Activated CD4-positive, CD25-positive, alpha-beta regulatory T cell (primary cell): ENCODE measurements at regions not wholly inside any gene's neighbourhood (a gene's known extent, or its start where the extent isn't known, plus 50 kb on each side); places are given as distances from the start of the nearest gene placed in this dataset.
"Not testable (repeated sequence)": the region's sequence is repeated elsewhere in the genome, so short reads cannot be mapped to it uniquely, and the experiment has no call there.

Experiments
- DNase-seq, 4 experiments: peaks; one replicate each; lab custom pipeline; 2025; lab: John Stamatoyannopoulos, UW

DNA sequence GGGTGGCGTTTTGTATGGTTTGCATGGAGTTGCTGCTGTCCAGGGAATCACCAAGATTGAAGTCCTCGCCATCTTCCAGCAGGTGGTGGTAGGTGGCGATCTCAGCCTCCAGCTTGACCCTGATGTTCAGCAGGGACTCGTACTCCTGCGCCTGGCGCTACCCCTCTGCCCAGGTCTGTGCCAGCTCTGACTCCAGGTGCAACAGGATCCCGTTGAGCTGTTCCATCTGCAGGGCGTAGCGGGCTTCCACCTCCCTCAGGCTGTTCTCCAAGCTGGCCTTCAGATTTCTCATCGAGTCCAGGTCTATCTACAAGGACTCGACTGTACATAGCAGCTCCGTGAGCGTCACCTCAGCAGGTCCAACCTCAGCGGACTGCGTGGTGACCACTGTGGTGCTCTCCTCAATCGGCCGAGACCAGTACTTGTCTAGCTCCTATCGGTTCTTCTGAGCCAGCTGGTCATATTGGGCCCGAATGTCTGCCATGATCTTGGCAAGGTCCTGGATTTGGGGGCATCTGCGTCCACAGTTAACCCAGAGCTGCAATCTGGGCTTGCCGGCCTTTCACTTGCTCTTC, 1584.8 kb upstream of the ACO1 start:
- no peak for DNase-seq

DNA sequence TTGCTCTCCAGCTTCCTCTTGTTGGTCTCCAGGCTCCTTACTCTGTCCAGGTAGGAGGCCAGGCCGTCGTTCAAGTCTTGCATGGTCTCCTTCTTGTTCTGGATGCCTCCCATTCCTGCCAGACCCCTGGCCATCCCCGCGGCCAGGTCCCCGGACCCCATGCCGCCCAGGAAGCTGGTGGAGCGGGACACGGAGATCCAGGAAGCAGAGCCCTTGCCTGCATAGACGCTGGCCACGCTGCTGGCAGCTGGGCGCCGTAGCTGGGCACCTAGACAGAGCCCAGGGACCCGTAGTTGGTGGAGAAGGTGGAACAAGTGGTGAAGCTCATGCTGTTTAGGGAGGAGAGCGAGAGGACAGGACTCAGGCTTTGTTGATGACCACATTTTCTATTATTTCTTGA, 1584.0 kb upstream of the ACO1 start:
- no peak for DNase-seq

DNA sequence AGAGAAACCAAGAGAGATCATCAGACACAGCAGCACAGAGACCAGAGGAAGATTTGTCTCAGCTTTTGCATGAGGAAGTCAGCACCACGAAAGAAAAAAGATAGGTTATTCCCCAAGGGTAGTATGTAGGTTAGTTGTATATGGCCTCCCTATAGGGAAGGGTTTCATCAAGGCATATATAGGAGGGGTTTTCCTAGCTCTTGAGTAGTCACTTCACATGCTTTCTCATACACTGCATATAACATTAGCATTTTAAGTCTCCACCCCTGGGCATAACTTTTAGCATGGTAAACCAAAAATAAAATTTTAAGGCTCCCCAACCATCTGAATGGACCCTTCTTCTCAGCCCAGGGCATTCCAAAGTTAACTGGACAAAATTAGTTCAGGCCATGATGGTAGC, 1571.6 kb upstream of the ACO1 start:
- no peak for DNase-seq

DNA sequence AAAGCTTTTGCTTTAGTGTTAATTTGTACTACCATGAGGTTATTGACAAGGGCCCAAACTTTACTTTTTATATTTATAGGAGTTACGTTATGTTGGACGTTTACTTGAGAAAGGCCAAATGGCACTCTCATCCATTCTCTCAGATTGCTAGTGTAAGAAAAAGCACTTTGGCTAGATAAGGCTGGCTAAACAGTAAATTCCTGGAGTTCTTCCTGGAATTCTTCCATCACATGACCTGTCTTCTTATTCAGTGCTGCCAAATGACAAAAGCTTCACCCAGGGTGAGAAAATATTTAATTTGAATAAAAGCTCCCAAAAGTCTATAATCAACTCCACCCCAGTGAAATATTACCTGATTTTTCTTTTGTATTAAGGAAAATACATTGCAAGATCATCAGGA, 1568.9 kb upstream of the ACO1 start:
- DNase-seq: no peak

DNA sequence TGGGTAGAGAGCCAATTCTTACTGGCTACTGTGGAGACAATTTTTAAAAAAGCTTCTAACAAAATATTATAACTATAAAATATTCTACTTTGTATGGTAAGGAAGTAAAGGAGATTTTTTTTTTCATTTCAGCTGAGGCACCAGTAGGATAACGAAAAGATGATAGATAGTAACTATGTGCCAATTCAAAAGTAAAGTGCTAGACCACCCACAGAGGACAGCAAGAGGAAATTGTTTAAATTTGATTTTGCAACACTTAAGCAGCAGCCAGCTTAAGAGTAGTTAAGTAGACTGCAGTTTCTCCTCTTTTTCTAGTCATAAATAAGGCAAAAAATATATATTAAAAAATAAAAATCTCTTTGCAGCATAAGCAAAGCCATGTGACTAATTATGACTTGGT, 1539.3 kb upstream of the ACO1 start:
- DNase-seq: no peak

DNA sequence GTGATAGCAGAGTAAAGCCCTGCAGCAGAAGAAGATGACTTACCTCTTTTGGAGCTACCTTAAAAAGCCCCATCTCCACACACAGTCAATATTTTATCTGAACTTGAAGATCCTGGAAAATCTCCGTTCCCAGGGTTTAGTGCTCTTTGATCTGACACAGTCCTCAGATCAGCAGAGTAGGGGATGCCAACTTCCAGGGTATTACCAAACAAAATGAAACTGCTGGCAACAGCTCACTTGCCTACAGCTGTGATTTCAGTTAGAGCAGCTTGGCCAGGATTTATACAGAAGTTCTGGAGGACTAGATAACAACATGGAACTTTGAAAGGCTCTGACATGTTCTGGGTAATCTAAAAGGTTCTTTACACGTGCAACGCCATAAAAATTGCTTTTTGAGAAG, 1537.8 kb upstream of the ACO1 start:
- DNase-seq: no peak

DNA sequence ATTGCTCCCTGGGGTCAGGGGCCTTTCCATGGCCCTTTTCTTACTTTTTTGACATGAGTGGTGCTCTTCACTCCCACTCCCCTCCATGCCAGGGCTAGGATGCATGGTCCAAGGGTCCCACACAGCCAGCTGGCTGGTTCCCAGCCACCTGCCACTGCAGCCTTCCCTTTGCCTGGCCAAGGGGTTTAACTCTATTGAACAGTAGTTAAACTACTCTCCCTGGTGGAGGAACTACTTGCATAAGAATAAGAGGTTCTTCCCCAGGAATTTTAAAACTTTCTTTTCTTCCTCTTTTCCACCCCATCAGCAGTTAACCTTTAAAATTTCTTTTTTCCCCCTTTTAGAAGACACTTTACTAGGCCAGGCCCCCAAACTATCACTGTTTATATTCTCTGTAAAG, 1532.8 kb upstream of the ACO1 start:
- DNase-seq: no peak

DNA sequence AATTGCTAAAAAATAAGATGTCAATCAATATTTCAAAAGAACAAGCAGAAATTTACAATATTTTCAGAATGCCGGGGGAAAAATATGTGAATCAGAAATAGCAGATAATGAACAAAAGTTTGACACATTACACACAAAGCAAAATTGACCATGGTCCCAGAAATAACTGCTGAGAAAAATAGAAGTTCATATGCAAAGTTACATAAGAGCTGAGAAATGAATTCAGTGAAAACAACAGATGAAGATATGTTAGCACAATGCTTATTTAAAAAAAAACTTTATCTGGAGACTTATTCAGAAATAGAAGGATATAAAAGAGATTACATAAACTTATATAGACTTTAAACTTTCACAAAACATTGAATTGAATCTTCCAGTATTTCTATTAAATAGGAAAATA, 1483.7 kb upstream of the ACO1 start:
- DNase-seq: no peak

DNA sequence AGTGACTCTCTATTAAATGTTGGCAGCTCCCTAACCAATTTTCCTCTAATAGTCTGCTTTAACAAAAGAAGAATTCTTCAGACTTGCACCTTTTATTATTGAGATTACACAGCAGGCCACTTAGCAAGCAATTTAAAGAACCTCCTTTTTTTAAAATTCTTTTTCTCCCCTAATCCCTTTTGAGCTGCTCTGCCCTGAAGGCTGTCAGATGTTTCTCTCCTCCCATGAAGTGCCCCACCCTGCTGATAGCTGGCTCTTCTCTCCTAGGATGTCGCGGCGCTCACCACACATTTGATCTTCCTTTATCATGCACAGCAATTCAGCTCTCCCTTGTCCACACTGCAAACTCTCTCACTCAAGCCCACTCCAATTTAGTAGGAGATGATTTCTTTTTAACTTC, 1471.1 kb upstream of the ACO1 start:
- no peak for DNase-seq

DNA sequence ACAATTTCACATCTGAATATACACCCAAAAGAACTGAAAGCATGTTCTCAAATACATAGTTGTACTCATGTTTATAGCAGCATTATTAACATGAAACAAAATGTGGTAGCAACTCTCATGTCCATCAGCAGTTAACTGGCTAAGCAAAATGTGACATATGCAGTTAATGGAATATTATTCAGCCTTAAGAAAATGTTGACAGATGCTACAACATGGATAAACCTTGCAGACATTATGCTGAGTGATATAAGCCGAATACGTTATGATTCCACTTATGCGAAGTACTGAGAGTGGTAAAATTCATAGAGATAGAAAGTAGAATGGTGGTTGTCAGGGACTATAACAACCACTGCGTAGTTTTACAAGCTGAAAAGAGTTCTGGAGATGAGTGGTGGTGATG, 1469.0 kb upstream of the ACO1 start:
- no peak for DNase-seq

DNA sequence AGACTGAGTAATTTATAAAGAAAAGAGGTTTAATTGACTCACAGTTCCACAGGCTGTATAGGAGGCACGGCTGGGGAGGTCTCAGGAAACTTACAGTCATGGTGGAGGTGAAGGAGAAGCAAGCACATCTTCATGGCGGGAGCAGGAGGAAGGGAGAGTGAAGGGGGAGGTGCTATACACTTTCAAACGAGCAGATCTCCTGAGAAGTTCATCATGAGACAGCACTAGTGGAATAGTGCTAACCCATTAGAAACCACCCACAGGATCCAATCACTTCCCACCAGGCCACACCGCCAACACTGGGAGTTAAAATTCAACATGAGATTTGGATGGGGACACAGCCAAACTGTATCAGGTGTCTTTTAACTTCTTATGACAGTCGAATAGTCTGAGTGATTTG, 1459.3 kb upstream of the ACO1 start:
- no peak for DNase-seq

DNA sequence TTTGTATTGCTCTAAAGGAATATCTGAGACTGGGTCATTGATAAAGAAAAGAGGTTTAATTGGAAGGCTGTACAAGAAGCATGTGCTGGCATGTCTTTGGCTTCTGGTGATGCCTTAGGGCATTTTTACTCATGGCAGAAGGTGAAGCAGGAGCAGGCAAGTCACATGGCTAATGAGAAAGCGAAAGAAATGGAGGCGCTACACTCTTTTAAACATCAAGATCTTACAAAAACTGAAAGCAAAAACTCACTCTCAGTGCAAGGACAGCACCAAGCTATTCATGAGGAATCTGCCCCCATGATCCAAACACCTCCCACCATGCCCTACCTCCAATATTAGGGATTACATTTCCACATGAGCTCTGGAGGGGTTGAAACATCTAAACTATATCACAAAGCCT, 1458.8 kb upstream of the ACO1 start:
- DNase-seq: no peak

DNA sequence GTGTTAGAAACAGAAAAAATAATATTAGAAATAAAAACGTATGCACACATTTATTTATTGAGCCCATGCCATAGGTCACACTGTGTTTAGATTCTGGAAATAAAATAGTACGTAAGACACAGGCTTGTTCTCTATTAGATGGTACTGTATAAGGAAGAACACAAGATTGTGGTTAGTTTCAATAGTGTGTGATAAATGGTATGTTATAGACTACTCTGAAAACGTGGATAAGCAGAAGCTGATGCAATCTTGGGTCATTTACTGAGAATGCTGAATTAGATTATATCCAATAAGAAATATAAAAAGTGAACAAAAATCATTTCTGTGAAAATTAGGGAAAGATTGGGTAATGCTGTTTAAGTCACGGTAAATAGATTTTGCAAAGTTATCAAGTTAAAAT, 1456.4 kb upstream of the ACO1 start:
- DNase-seq: no peak

DNA sequence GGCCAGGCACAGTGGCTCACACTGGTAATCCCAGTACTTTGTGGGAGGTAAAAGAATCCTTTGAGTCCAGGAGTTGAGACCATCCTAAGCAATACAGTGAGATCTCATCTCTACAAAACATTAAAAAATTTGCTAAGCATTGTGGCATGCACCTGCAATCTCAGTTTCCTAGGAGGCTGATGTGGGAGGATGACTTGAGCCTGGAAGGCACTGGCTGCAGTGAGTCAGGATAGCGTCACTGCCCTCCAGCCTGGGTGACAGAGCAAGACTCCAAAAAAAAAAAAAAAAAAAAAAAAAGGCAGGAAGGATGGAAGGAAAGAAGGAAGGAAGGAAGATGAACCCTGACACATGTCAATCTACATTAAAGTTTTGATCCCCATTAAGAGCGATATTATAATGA, 1452.2 kb upstream of the ACO1 start:
- DNase-seq: no peak

DNA sequence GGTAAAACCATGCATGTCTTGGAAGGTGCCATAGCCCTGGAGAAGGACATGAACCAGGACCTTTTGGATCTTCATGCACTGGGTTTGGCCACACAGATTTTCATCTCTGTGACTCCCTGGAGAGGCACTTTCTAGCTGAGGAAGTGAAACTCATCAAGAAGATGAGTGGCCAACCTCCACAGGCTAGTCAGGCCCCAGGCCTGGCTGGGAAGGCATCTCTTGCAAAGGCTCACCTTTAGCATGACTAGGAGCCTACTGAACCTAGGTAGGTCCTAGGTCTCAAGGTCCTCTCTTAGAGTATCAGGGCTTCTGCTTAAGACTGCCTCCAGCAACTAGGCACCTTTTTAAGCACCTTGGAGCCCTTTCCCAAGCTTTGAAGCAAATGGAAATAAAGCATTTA, 1448.7 kb upstream of the ACO1 start:
- no peak for DNase-seq

DNA sequence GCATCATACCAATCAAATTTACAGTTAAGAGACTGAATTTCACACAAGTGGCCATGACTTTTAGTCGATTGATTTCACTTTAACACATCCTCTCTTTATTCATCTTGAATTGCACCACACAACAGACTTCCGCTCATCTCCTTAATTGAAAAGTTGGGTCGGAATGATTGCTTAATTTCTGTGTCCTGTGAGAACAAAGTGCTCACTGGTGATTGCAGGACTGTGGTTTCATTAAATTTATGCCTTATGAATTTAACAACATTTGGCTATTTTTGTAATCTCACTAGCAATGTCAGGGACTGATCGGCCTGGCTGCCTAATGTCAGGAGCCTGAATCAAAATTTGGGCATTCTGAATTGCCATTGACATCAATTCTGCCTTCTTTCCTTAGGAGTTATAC, 1447.3 kb upstream of the ACO1 start:
- DNase-seq: no peak

DNA sequence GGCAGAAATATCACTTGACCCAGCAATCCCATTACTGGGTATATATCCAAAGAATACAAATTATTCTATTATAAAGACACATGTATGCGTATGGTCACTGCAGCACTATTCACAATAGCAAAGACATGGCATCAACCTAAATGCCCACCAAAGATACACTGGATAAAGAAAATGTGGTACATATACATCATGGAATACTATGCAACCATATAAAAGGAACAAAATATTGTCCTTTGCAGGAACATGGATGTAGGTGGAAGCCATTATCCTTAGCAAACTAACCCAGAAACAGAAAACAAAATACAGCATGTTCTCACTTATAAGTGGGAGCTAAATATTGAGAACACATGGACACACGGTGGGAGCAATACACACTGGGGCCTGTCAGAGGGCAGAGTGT, 1441.6 kb upstream of the ACO1 start:
- not testable (repeated sequence) for DNase-seq

DNA sequence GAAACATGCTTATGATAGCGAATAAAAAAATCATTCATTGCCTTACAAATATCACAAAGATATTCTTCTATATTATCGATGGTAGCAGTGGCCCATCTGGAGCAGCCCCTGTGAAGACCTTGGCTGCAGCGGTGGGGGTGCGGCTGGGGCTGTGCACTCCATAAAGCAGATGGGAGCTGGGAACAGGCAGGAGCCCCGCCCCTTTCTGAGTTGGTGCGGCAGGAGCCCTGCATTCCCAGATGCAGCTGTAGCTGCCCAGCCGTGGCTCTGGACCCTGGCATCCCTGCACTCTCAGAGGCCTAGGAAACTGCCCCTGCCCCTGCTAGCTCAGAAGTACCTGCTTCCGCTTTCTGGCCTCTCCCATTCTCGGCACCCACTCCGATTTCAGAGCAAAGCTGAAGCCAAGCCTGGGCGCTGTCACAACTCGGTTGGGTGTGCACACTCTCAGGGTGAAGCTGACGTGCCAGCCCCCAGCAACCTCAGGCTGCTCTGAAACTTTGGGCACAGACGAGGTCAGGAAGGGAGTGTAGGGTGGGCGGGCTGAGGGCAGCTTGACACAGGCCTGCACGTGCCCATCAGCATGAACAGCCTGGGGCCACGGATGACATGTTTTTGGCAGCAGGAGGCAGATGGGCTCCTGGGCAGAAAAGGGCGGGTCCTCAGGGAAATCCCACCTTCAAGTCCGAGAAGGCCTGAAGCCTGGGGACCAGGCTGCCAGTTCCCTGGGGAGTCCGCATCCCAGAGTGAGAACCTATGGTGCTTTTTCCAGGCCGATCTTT, 1440.8 kb upstream of the ACO1 start:
- DNase-seq: no peak

DNA sequence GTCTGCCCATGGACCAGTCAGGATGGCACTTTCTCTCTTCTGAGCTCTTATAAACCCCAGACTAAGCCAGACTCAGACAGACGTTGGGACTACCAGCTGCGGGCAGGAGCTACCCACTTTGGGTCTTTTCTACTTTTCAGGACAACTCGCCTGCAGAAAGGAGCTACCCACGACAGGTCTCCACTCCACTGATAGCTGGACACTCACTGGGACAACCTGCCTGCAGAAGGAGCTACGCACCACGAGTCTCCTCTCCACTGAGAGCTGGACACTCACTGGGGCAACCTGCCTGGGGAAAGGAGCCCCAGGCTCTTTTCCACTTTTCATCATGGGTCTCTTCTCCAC, 1440.2 kb upstream of the ACO1 start:
- no peak for DNase-seq

DNA sequence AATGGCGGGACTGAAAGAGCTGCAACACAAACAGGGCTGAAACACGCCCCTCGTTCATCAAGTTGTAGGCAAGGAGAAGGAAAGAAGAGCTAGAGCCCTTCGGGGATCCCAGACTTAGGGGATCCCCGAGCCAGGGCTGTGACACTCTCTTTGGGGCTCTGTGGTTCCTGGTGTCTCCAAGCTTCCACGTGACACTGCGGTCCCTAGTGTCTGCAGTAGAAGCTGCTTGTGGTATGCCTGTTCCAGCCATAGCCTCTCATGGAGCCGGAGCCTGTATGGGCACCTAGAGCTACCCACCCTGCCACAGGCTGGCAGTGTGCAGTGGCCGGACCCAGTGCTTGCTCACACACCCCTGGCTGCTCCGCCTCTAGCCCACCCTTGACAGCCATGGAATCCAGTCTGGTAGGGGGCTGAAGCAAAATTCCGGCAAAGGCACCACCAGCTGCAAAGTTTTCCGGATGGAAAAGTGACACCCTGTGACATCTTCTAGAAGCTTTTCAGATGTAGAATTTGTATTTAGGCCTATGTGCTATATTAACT, 1439.6 kb upstream of the ACO1 start:
- no peak for DNase-seq

DNA sequence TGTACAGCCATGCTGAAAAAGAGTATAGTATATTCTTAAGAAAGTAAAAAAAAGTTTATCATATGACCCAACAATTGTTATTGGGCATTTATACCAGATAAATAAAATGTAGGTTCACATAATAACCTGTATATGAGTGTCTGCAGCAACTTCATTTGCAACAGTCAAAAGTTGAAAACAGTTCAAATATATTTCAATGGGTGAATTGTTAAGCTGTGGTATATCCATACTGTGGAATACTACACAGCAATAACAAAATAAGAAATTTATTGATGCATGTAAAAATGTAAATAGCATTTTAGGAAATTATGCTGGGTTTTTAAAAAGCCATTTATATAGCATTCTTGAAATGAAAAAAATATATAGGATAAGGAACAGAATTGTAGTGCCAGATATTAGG, 1420.1 kb upstream of the ACO1 start:
- DNase-seq: no peak

DNA sequence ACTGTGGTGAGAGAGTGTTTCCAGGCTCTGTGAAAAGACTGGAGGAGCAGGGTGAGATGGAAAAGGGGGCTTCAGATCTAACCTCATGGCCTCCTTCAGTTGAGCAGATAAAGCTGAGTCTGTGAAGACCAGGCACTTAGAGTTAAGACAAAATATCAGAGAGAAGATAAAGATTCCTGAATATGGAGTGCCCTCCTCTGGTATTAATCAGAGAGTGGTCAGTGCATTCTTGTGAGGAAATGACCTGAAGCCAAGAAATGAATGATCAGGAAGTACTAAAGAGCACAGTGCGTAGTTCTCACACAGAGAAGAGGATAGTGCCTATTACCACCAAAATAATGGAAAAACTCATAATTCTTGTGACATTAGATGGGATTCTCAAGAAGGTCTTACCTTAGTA, 1417.0 kb upstream of the ACO1 start:
- DNase-seq: no peak

DNA sequence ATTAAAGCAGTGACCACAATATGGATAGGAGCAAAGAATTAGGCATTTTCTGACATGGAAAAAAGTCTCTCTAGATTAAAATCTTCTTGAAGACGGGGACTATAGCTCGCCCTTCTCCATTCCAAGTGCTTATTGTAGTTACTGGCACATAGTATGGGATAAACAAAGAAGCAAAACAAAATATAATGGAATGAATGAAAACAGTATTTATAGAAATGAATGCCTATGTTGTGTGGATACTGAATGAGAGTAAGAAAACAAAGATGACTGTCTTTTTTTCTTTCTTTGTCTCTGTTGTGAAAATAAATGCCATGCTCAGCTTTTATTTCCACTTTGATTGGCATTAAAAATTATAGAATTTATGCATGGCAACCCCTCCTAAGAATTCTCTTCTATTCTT, 1414.3 kb upstream of the ACO1 start:
- no peak for DNase-seq

DNA sequence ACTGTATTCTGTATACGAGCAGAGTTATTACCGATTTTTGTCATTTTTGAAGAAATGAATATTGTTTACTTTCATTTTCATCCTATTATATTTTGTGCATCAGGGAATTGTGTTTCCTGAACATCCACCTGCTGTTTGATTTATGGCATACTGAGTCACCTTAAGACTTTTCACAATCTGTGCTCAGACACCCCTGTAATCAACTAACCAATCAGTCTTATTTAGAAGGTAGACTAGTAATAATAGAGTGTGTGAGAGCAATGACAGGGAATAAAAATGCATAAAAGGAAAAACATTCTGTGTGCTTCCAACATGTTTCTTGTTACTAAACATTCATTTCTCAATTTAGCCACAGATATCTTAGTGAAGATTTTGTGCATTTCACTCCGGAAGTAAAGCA, 1413.6 kb upstream of the ACO1 start:
- DNase-seq: no peak
